Ascending aorta (tissue), 2 donors: ENCODE measurements at regions not wholly inside any gene's neighbourhood (a gene's known extent, or its start where the extent isn't known, plus 50 kb on each side); places are given as distances from the start of the nearest gene placed in this dataset.

Source experiments
- DNase-seq, 2 donors: peaks; one replicate each; pipeline ENCODE4 v3.0.0-alpha.2; 2019; ENCODE audit warnings: low spot score in 2 of 2
- H3K27ac ChIP-seq, 2 donors: fragments of 200-600 bp; sonication (generic); one replicate each; pipeline ENCODE4 v1.5.1; 2016 to 2017; ENCODE audit warnings: mild to moderate bottlenecking in 1 of 2
- H3K27me3 ChIP-seq: fragments of 200-600 bp; sonication (generic); one replicate; pipeline ENCODE4 v1.5.1; 2017
- H3K36me3 ChIP-seq, 2 donors: fragments of 200-600 bp; sonication (generic); one replicate each; pipeline ENCODE4 v1.5.1; 2016
- H3K4me1 ChIP-seq, 2 donors: fragments of 200-600 bp; sonication (generic); one replicate each; pipeline ENCODE4 v1.5.1; 2016 to 2017; ENCODE audit warnings: mild to moderate bottlenecking in 1 of 2
- H3K4me3 ChIP-seq, 2 donors: fragments of 200-600 bp; sonication (generic); one replicate each; pipeline ENCODE4 v1.5.1; 2016 to 2017; ENCODE audit warnings: mild to moderate bottlenecking in 1 of 2
- H3K9me3 ChIP-seq, 2 donors: fragments of 200-600 bp; sonication (generic); one replicate each; pipeline ENCODE4 v1.5.1; 2016
- CTCF ChIP-seq, 3 experiments: fragments of 200-600 bp in 2 of 3; fragments of 450-650 bp in 1 of 3; sonication (generic) in 2 of 3; IDR thresholded peaks; one replicate each; pipeline ENCODE4 v1.5.1; 2016 to 2019; ENCODE audit warnings: antibody characterized with exemption in 3 of 3, mild to moderate bottlenecking in 1 of 3, moderate library complexity in 1 of 3
- intact Hi-C: fragments of 100-400 bp; cut with DNase I; formaldehyde crosslinking; loops from one replicate; pipeline ENCODE4 v1.15.1; 2023

- H3K27ac ChIP-seq: no peak overlapping the region
- intact Hi-C loops: no loop called here
- no peaks in the 10 kb centered on the region for H3K27me3 ChIP-seq
- no peak for TF ChIP-seq CTCF (IDR thresholded peaks at IDR 0.05)
- H3K36me3 ChIP-seq: no peaks in the 10 kb centered on the region
- no peaks in the 10 kb centered on the region for H3K4me1 ChIP-seq
- H3K9me3 ChIP-seq: no peaks in the 10 kb centered on the region
- no peak for DNase-seq
- H3K4me3 ChIP-seq: no peak overlapping the region
Measured at GRCh38 chrX:30950391-30950790, 61.3 kb upstream of the TAB3 start.

- intact Hi-C loops: no loop called here
Measured at GRCh38 chrX:30949554-30949953, 60.5 kb upstream of the TAB3 start.

GRCh38 chrX:30948626-30949025, 59.6 kb upstream of the TAB3 start:
- H3K4me1 ChIP-seq: no peaks in the 10 kb centered on the region
- H3K36me3 ChIP-seq: no peaks in the 10 kb centered on the region
- H3K27me3 ChIP-seq: no peaks in the 10 kb centered on the region
- DNase-seq: no peak
- no peaks in the 10 kb centered on the region for H3K9me3 ChIP-seq
- intact Hi-C loops: no loop called here
- TF ChIP-seq CTCF (IDR thresholded peaks at IDR 0.05): no peak
- H3K27ac ChIP-seq: no peak overlapping the region
- H3K4me3 ChIP-seq: no peak overlapping the region

More at GRCh38 chrX:30949554-30949953, 60.5 kb upstream of the TAB3 start:
- H3K9me3 ChIP-seq: no peaks in the 10 kb centered on the region
- DNase-seq: no peak
- no peak overlapping the region for H3K4me3 ChIP-seq
- TF ChIP-seq CTCF (IDR thresholded peaks at IDR 0.05): no peak
- H3K27ac ChIP-seq: no peak overlapping the region
- no peaks in the 10 kb centered on the region for H3K36me3 ChIP-seq
- H3K27me3 ChIP-seq: no peaks in the 10 kb centered on the region
- H3K4me1 ChIP-seq: no peaks in the 10 kb centered on the region

- Histone ChIP-seq H3K27me3 (no peaks in the 10 kb centered on the region), H3K9me3 (no peaks in the 10 kb centered on the region), H3K4me1 (no peaks in the 10 kb centered on the region), H3K4me3 (no peak overlapping the region), H3K27ac (no peak overlapping the region), H3K36me3 (no peaks in the 10 kb centered on the region)
- DNase-seq: no peak
- intact Hi-C loops: no loop called here
- no peak for TF ChIP-seq CTCF (IDR thresholded peaks at IDR 0.05)
Measured at GRCh38 chrX:30948051-30948450, 59.0 kb upstream of the TAB3 start.

- peak overlapping the region; percentile 8 to 67 for H3K27ac ChIP-seq
- no peaks in the 10 kb centered on the region for H3K9me3 ChIP-seq
- H3K36me3 ChIP-seq: no peaks in the 10 kb centered on the region
- DNase-seq: no peak
- H3K4me3 ChIP-seq: no peak overlapping the region
- no peaks in the 10 kb centered on the region for H3K27me3 ChIP-seq
- intact Hi-C loops: no loop called here
- no peaks in the 10 kb centered on the region for H3K4me1 ChIP-seq
- TF ChIP-seq CTCF (IDR thresholded peaks at IDR 0.05): no peak
Measured at GRCh38 chrX:30943984-30944383, 54.9 kb upstream of the TAB3 start.

- Histone ChIP-seq H3K4me3 (no peak overlapping the region), H3K27ac (no peak overlapping the region), H3K27me3 (no peaks in the 10 kb centered on the region), H3K36me3 (no peaks in the 10 kb centered on the region), H3K4me1 (no peaks in the 10 kb centered on the region), H3K9me3 (no peaks in the 10 kb centered on the region)
- no peak for DNase-seq
- no peak for TF ChIP-seq CTCF (IDR thresholded peaks at IDR 0.05)
- intact Hi-C loops: no loop called here
Measured at GRCh38 chrX:30941898-30942297, 52.8 kb upstream of the TAB3 start.
